Naive B cell (primary cell): ENCODE measurements at regions not wholly inside any gene's neighbourhood (a gene's known extent, or its start where the extent isn't known, plus 50 kb on each side); places are given as distances from the start of the nearest gene placed in this dataset.

Experiments
- ATAC-seq, 2 donors: fragments of 150-1000 bp; cut with Tn5 transposase; 2 replicates each; pipeline ENCODE4 v1.10.0; 2021; ENCODE audit warnings: low read depth in 2 of 2, mild to moderate bottlenecking in 2 of 2, moderate library complexity in 2 of 2
- DNase-seq: peaks from one replicate; pipeline ENCODE4 v3.0.0; 2022
- H3K27ac Mint-ChIP-seq, 6 donors: one replicate each; pipeline ENCODE4 v1.8.0; 2020 to 2022; ENCODE audit warnings: mild to moderate bottlenecking in 6 of 6, mixed read lengths in 6 of 6, moderate library complexity in 5 of 6, inconsistent platforms in 2 of 6
- H3K27me3 Mint-ChIP-seq, 3 donors: one replicate each; pipeline ENCODE4 v1.8.0; 2021 to 2022; ENCODE audit warnings: mixed read lengths in 3 of 3, mild to moderate bottlenecking in 1 of 3
- H3K36me3 Mint-ChIP-seq, 2 donors: one replicate each; pipeline ENCODE4 v1.8.0; 2020 to 2022; ENCODE audit warnings: mixed read lengths in 2 of 2, inconsistent platforms in 1 of 2, mild to moderate bottlenecking in 1 of 2
- H3K4me1 Mint-ChIP-seq, 3 donors: one replicate each; pipeline ENCODE4 v1.8.0; 2020 to 2022; ENCODE audit warnings: mixed read lengths in 3 of 3, inconsistent platforms in 1 of 3, mild to moderate bottlenecking in 1 of 3, moderate library complexity in 1 of 3
- H3K4me3 Mint-ChIP-seq, 8 donors: one replicate each; pipeline ENCODE4 v1.8.0; 2020 to 2022; ENCODE audit warnings: mild to moderate bottlenecking in 8 of 8, mixed read lengths in 8 of 8, moderate library complexity in 8 of 8, inconsistent platforms in 2 of 8
- H3K9me3 Mint-ChIP-seq, 7 donors: one replicate each; pipeline ENCODE4 v1.8.0; 2020 to 2022; ENCODE audit warnings: mixed read lengths in 7 of 7, mild to moderate bottlenecking in 5 of 7, inconsistent platforms in 2 of 7, moderate library complexity in 1 of 7

DNA sequence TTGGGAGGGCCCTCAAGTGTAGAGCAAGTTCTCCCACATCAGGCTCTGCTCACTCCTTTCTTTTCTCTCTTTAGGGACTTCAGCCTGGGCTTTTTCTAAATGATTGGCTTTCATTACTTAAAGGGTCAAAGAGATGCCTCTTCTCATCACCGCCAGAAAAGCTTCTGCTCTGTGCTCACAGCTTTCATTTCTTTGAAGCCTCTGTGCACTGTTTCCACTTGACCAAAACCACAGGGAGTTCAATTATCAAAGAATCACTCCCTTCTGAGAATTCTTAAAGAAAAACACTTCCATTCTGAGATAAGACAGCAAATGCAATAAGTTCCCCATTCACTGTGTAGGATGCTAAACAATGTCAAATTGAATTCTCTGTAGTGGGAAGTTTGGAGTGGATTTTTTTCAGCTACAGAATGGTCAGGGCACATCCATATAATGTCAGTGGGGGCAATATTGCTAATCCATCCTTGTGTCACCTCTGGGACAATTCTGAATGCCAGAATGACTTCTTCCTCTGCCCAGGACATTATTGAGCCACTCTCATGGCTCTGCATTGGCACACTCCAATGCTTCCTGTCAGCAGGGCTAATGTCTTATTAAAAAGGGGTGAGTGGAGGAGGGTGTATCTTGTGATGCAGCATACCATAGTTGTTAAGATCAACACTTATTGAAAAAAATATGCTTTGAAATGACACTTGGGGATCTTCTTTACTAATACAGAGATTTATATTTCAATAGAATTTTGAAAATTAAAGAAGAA, 217.6 kb downstream of the SNCA start:
- no peak overlapping the region for H3K27ac Mint-ChIP-seq
- no peak for DNase-seq
- no peaks in the 10 kb centered on the region for H3K4me1 Mint-ChIP-seq
- H3K4me3 Mint-ChIP-seq, result no peak overlapping the region
- ATAC-seq, result no peak
- H3K36me3 Mint-ChIP-seq, result no peaks in the 10 kb centered on the region
- no peaks in the 10 kb centered on the region for H3K27me3 Mint-ChIP-seq
- no peaks in the 10 kb centered on the region for H3K9me3 Mint-ChIP-seq

DNA sequence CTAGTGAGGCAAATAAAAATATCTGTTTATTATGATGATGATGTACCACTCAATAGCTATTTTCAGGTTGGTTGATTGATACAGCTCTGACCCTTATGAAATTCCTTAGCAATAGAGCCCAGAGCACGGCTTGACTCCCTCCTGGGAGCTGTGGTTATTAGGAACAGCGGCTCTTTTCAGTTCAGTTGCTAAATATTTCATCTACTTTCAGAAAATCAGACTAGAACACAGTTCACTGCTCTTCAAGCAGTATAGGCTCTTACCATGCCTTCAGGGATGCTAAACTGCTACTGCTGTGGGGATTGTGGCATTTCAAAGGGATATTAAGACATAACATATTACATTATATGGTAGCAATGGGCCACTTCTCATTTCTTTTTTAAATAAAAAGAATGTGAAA, 218.8 kb downstream of the SNCA start:
- DNase-seq, result no peak
- Mint-ChIP-seq H3K27ac (no peak overlapping the region), H3K4me1 (no peaks in the 10 kb centered on the region), H3K9me3 (no peaks in the 10 kb centered on the region), H3K27me3 (no peaks in the 10 kb centered on the region), H3K4me3 (no peak overlapping the region), H3K36me3 (no peaks in the 10 kb centered on the region)
- ATAC-seq, result no peak

GRCh38 chr4:89617317-89617716, 219.6 kb downstream of the SNCA start:
- no peak overlapping the region for H3K27ac Mint-ChIP-seq
- DNase-seq, result no peak
- no peaks in the 10 kb centered on the region for H3K27me3 Mint-ChIP-seq
- no peaks in the 10 kb centered on the region for H3K9me3 Mint-ChIP-seq
- no peak for ATAC-seq
- H3K4me3 Mint-ChIP-seq, result no peak overlapping the region
- H3K4me1 Mint-ChIP-seq, result no peaks in the 10 kb centered on the region
- no peaks in the 10 kb centered on the region for H3K36me3 Mint-ChIP-seq

GRCh38 chr4:89616382-89616781, 220.6 kb downstream of the SNCA start:
- ATAC-seq (no peak), DNase-seq (no peak)
- no peaks in the 10 kb centered on the region for H3K27me3 Mint-ChIP-seq
- no peak overlapping the region for H3K4me3 Mint-ChIP-seq
- H3K27ac Mint-ChIP-seq, result no peak overlapping the region
- H3K4me1 Mint-ChIP-seq, result no peaks in the 10 kb centered on the region
- no peaks in the 10 kb centered on the region for H3K9me3 Mint-ChIP-seq
- no peaks in the 10 kb centered on the region for H3K36me3 Mint-ChIP-seq

DNA sequence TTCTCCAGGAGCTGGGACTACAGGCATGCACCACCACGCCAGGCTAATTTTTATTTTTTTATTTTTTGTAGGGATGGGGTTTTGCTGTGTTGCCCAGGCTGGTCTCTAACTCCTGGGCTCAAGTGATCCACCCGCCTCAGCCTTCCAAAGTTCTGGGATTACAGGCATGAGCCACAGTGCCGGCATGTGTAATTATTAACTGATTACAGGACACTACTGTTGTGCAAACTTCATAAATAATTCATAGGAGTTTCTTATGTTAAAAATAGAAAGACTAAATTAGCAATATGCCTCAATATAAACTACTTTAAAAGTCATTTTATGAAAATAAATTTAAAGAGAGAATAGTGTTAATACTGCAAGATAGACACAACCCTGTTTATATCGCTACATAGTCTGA, 221.9 kb downstream of the SNCA start:
- Mint-ChIP-seq H3K27me3 (no peaks in the 10 kb centered on the region), H3K9me3 (no peaks in the 10 kb centered on the region), H3K4me1 (no peaks in the 10 kb centered on the region), H3K27ac (no peak overlapping the region), H3K4me3 (no peak overlapping the region), H3K36me3 (no peaks in the 10 kb centered on the region)
- DNase-seq (no peak), ATAC-seq (no peak)

- Mint-ChIP-seq H3K9me3 (no peaks in the 10 kb centered on the region), H3K4me1 (no peaks in the 10 kb centered on the region), H3K4me3 (no peak overlapping the region), H3K27me3 (no peaks in the 10 kb centered on the region), H3K36me3 (no peaks in the 10 kb centered on the region), H3K27ac (no peak overlapping the region)
- ATAC-seq, result no peak
- DNase-seq, result no peak
Measured at GRCh38 chr4:89614155-89614554, 222.8 kb downstream of the SNCA start.

- ATAC-seq (no peak), DNase-seq (no peak)
- Mint-ChIP-seq H3K27me3 (no peaks in the 10 kb centered on the region), H3K9me3 (no peaks in the 10 kb centered on the region), H3K36me3 (no peaks in the 10 kb centered on the region), H3K4me1 (no peaks in the 10 kb centered on the region), H3K4me3 (no peak overlapping the region), H3K27ac (peak overlapping the region in 1 of 6 donors; percentile 4)
Measured at GRCh38 chr4:89610236-89610635, 226.7 kb downstream of the SNCA start.

DNA sequence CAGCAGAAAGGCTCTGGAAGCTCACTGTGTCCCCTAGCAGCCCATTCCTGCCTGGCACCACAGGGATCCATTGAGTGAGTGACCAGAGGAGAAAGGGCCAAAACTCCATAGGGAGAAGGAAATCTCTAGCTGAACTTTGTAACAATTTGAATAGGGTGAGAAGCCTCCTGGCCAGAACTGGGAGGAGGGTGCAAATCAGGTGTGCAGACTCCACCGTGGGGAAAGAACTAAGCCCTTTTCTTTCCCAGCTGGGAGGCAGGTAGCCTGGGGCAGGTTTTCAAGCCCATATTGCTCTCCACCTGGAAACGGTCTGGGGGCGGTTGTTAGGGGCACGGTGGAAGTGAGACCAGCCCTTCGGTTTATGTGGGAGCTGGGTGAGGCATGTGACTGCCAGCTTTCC, 227.2 kb downstream of the SNCA start:
- ATAC-seq (no peak), DNase-seq (no peak)
- no peaks in the 10 kb centered on the region for H3K4me1 Mint-ChIP-seq
- no peaks in the 10 kb centered on the region for H3K36me3 Mint-ChIP-seq
- H3K9me3 Mint-ChIP-seq, result peaks cover 0 to 3% (median 0%) of the 10 kb centered on the region in 7 donors
- H3K4me3 Mint-ChIP-seq, result no peak overlapping the region
- no peaks in the 10 kb centered on the region for H3K27me3 Mint-ChIP-seq
- no peak overlapping the region for H3K27ac Mint-ChIP-seq

- Mint-ChIP-seq H3K27me3 (no peaks in the 10 kb centered on the region), H3K27ac (no peak overlapping the region), H3K4me1 (no peaks in the 10 kb centered on the region), H3K9me3 (peaks cover 0 to 5% (median 0%) of the 10 kb centered on the region in 7 donors), H3K4me3 (no peak overlapping the region), H3K36me3 (no peaks in the 10 kb centered on the region)
- ATAC-seq (no peak), DNase-seq (no peak)
Measured at GRCh38 chr4:89604951-89605350, 232.0 kb downstream of the SNCA start.

DNA sequence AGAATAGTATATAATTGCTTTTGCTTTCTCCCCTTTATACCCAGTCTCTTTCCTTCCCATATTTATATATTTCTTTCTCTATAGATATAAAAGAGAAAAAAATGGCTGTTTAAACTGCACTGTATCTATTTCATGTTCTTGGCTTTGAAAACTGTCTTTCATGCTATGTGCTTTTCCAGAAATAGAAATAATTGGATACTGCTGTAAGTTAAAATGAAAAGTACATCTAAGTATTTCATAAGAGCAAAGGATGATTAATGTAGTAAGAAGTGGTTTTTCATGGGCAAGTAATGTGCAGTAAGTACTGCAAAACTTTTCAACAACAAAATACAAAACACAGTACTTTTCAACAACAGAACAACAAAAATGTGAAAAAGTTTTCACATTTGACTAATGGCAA, 237.9 kb downstream of the SNCA start:
- Mint-ChIP-seq H3K27me3 (no peaks in the 10 kb centered on the region), H3K36me3 (no peaks in the 10 kb centered on the region), H3K27ac (no peak overlapping the region), H3K4me1 (no peaks in the 10 kb centered on the region), H3K9me3 (no peaks in the 10 kb centered on the region), H3K4me3 (no peak overlapping the region)
- ATAC-seq, result no peak
- DNase-seq, result no peak

DNA sequence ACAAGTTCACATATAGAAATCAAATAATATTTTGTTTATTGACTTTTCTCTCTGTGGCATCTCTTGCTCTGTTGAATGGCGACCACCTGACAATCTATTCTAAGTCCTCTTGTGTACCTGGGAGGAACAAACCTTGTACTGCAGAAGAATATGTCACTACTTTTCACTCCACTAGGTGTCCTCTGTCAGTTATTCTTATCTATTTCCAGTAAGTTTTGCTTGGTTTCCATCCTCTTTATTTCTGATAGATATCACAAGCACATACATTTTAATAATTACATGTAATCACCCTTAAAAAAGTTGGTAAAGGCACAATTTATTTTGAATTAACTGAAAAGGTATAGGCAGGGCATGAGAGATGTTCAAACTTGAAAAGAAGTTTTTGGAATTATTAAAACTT, 238.4 kb downstream of the SNCA start:
- ATAC-seq (no peak), DNase-seq (no peak)
- H3K27me3 Mint-ChIP-seq, result no peaks in the 10 kb centered on the region
- no peaks in the 10 kb centered on the region for H3K4me1 Mint-ChIP-seq
- H3K9me3 Mint-ChIP-seq, result no peaks in the 10 kb centered on the region
- no peaks in the 10 kb centered on the region for H3K36me3 Mint-ChIP-seq
- H3K4me3 Mint-ChIP-seq, result no peak overlapping the region
- H3K27ac Mint-ChIP-seq, result no peak overlapping the region

GRCh38 chr4:89595125-89595789, 241.7 kb downstream of the SNCA start:
- H3K27ac Mint-ChIP-seq, result no peak overlapping the region
- DNase-seq (no peak), ATAC-seq (no peak)
- H3K4me1 Mint-ChIP-seq, result no peaks in the 10 kb centered on the region
- H3K9me3 Mint-ChIP-seq, result peaks cover 0 to 5% (median 0%) of the 10 kb centered on the region in 7 donors
- no peaks in the 10 kb centered on the region for H3K27me3 Mint-ChIP-seq
- H3K4me3 Mint-ChIP-seq, result no peak overlapping the region
- no peaks in the 10 kb centered on the region for H3K36me3 Mint-ChIP-seq

DNA sequence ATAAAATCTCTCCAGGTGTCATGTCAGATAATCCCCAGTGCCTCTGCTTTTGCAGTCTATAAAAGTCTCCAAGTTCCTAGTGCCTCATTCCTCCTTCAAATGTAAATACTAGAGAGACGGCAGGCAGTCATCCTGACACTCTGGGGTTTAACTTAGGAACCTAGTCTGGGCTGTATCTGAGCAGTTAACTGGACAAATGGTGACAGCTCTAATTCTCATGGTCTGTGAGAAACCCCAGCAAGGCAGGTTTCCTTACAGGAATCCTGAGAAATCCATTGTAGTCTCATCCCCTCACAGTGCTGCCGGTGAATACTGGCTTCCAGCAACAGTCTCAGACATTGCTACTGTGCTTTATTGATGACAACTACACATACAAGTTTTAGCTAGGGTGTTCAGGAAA, 246.8 kb downstream of the SNCA start:
- no peaks in the 10 kb centered on the region for H3K27me3 Mint-ChIP-seq
- H3K9me3 Mint-ChIP-seq, result peaks cover 0 to 5% (median 0%) of the 10 kb centered on the region in 7 donors
- no peaks in the 10 kb centered on the region for H3K4me1 Mint-ChIP-seq
- H3K36me3 Mint-ChIP-seq, result no peaks in the 10 kb centered on the region
- H3K4me3 Mint-ChIP-seq, result no peak overlapping the region
- DNase-seq (no peak), ATAC-seq (no peak)
- peak overlapping the region in 1 of 6 donors; percentile 4 for H3K27ac Mint-ChIP-seq

DNA sequence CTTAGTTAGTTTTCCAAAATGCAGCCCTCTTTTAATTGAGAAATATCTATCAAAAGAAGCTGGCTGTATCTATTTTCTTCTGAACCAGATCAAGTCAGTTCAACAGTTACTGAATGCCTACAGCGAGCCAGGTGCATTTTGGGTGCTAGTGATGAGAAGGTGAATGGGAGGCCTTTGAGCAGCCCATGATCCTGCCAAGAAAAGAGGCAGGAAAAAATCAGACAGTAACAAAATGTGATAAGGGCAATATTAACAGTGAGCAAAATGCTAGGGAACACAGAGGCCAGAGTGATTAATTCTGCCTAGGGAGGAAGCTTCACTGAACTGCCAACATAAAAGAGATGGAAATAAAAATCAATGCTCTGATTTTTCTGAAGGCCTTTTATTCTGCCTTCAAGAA, 248.5 kb downstream of the SNCA start:
- H3K27ac Mint-ChIP-seq, result no peak overlapping the region
- ATAC-seq (no peak), DNase-seq (no peak)
- no peaks in the 10 kb centered on the region for H3K27me3 Mint-ChIP-seq
- no peak overlapping the region for H3K4me3 Mint-ChIP-seq
- no peaks in the 10 kb centered on the region for H3K36me3 Mint-ChIP-seq
- peaks cover 0 to 5% (median 0%) of the 10 kb centered on the region in 7 donors for H3K9me3 Mint-ChIP-seq
- no peaks in the 10 kb centered on the region for H3K4me1 Mint-ChIP-seq
